AG04449 (cell line): ENCODE measurements at regions not wholly inside any gene's neighbourhood (a gene's known extent, or its start where the extent isn't known, plus 50 kb on each side); places are given as distances from the start of the nearest gene placed in this dataset.

ENCODE experiments used
- CTCF ChIA-PET: fragments of 350-600 bp; formaldehyde crosslinking; extraction: SDS; loops from one replicate; lab custom pipeline; 2021; ENCODE audit warnings: antibody characterized with exemption; lab: Yijun Ruan, JAX
- POLR2A ChIA-PET: fragments of 400-600, 350-600 bp; formaldehyde crosslinking; extraction: SDS; loops from one replicate; lab custom pipeline; 2020; ENCODE audit warnings: antibody characterized with exemption, inconsistent platforms; lab: Yijun Ruan, JAX
- DNase-seq: peaks from one replicate; pipeline ENCODE4 v3.0.0-alpha.2; 2010; ENCODE audit warnings: low read depth, low spot score
- H3K4me3 ChIP-seq: 2 replicates; pipeline ENCODE4 v1.5.1; 2011; ENCODE audit warnings: low read depth, mild to moderate bottlenecking, control low read depth, low read length
- TF ChIP-seq, protein P1 (sequence below): IDR thresholded peaks from one replicate; pipeline ENCODE4 v1.5.1; 2011; ENCODE audit warnings: mild to moderate bottlenecking, moderate library complexity, low read length, control low read depth, inconsistent platforms; ENCODE audit not compliant: insufficient read depth; ENCODE audit errors: missing control alignments

DNA sequence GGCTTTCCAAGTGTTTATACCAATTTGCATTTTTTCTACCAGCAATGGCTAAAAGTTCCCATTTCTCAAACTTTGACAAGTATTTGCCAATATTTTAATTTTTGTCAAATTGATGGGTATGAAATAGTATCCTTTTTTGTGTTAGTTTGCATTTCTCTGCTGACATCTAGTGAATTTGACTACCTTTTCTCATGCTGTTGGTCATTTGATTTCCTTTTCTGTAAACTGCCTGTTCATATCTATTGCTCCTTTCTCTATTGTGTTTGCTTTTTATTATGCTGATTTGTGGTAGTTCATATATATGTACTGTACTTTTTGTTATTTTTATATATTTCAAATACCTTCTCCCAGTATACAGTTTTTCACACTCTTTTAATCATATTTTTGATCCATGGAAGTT is 149.4 kb downstream of the PMAIP1 start:
- H3K4me3 ChIP-seq, result no peak overlapping the region
- TF ChIP-seq, protein P1, sequence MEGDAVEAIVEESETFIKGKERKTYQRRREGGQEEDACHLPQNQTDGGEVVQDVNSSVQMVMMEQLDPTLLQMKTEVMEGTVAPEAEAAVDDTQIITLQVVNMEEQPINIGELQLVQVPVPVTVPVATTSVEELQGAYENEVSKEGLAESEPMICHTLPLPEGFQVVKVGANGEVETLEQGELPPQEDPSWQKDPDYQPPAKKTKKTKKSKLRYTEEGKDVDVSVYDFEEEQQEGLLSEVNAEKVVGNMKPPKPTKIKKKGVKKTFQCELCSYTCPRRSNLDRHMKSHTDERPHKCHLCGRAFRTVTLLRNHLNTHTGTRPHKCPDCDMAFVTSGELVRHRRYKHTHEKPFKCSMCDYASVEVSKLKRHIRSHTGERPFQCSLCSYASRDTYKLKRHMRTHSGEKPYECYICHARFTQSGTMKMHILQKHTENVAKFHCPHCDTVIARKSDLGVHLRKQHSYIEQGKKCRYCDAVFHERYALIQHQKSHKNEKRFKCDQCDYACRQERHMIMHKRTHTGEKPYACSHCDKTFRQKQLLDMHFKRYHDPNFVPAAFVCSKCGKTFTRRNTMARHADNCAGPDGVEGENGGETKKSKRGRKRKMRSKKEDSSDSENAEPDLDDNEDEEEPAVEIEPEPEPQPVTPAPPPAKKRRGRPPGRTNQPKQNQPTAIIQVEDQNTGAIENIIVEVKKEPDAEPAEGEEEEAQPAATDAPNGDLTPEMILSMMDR, result no peak
- ChIA-PET CTCF (no interaction called here), POLR2A (no interaction called here)
- no peak for DNase-seq

DNA sequence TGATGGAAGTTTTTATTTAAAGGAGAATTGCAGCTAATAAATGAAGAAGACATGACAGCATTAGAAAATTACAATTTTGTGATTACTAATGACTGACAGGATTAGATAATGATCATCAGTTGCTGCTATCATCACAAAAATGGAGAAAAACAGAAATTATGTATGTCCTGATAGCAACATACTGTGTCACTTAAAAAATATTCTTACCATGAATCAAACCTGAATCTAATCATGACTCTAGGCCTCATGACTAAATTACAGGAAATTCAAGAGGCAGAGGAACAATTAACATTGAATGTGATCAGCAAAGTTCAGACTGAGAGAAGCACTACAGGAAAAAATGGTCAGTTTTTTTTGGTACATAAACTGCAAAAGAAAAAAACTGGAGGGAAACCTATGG is 147.8 kb downstream of the PMAIP1 start:
- CTCF ChIA-PET, result no interaction called here
- DNase-seq, result no peak
- TF ChIP-seq, protein P1, result no peak
- POLR2A ChIA-PET, result no interaction called here
- H3K4me3 ChIP-seq, result no peak overlapping the region

DNA sequence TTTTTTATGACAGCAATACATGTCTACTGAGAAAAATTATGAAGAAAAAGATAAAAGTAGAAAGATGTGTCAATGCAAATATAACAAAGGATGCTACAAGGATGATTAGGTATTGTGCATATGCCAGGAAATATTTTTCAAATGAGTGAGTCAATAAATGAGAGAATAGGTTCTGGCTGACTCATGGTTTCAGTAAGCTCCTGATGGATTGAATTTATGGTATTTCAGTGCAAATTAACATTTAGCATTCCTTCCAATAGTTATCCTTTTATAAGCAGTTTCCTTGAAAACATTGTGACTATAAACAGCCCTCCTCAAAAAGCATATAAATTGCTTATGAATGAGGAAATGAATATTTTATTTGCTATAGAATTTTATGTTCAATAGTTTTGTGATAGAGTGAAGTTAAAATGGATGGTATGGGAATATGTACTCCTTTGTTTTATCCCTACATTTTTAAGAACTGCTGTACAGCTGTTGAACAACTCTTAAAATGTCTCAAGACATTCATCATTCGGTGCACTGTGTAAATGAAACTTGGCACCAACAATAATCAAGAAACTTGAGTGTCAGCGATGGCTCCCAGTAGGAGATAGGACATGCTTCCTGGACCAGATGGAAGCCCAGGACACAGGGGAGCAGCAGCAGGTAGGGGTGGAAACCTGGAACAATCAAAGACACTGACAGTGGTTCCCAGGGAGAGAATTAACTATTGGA is 144.7 kb downstream of the PMAIP1 start:
- no peak for DNase-seq
- POLR2A ChIA-PET, result no interaction called here
- TF ChIP-seq, protein P1, result no peak
- H3K4me3 ChIP-seq, result no peak overlapping the region
- CTCF ChIA-PET, result no interaction called here

DNA sequence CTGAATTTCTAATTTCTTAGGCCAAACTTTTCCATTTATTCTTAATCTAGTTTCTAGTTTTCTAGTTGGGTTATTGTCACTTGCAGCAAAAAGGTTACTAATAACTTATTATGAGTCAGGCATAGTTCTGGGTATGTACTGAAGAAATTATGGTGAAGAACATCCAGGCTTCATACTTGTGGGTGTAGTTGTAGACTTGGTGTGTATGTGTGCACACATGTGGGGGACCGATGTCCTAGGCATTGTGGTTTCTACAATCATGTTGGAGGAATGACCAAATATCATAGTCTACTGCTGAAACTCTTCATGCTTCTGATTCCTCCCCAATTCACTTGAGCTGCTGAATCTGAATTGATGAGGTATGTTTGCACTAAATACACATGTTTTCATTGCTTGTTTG is 141.2 kb downstream of the PMAIP1 start:
- CTCF ChIA-PET, result interaction anchor here (0.5 to 1.5 kb wide), 4 partner anchors 12 to 135 kb away, joined by 3 to 4 read pairs (median 3); no protein-coding TSS in a partner anchor
- POLR2A ChIA-PET, result no interaction called here

DNA sequence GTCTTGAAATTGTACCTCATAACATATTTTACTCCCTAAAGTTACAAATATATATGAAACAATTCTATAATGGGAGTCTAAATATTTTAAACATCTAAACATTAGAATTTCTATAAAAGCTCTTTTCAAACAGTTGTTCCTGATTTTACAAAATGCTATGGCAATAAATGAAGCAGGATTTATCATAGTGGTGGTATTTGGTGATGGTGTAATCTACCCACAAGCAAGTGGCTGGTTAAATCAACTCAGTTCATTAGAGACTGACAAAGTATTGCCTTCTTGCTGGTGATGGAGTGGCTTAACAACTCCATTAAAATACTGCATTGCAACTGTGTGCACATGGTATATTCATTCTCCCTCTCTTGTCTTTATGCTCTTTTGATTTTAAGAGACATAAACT is 138.9 kb downstream of the PMAIP1 start:
- TF ChIP-seq, protein P1, result no peak
- no peak for DNase-seq
- ChIA-PET POLR2A (no interaction called here), CTCF (interaction anchor here (1.4 kb wide), 1 partner anchor 13 kb away, joined by 5 read pairs; no protein-coding TSS in a partner anchor)
- H3K4me3 ChIP-seq, result no peak overlapping the region

More for the DNA sequence above, 141.2 kb downstream of the PMAIP1 start:
- TF ChIP-seq, protein P1, result no peak
- DNase-seq, result no peak
- no peak overlapping the region for H3K4me3 ChIP-seq

DNA sequence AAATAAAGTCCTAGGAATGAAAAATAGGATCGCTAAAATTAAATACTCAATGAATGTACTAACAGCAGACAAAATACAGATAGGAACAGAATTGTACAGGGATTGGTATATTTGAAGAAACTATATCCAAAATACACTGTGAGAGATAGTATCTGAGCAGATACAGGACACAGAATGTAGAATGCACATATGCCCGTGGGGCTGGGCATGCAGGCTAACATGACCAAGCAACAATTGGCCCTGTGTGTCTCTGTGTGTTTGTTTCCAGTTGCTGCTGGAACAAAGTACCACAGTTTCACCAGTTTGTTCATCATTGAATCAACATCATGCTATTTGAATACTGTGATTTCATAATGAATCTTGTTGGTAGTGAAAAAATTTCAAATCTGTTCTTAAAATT is 127.6 kb downstream of the PMAIP1 start:
- H3K4me3 ChIP-seq, result no peak overlapping the region
- no peak for DNase-seq
- ChIA-PET CTCF (interaction anchor here (1.6 kb wide), 1 partner anchor 28 kb away, joined by 8 read pairs; no protein-coding TSS in a partner anchor), POLR2A (no interaction called here)
- TF ChIP-seq, protein P1, result no peak
